ENCODE measurements at regions not wholly inside any gene's neighbourhood (a gene's known extent, or its start where the extent isn't known, plus 50 kb on each side); places are given as distances from the start of the nearest gene placed in this dataset.

GRCh38 chr6:138609801-138610430 is 110.6 kb upstream of the NHSL1 start (continued):
- no peak for TF ChIP-seq POLR2AphosphoS5 (IDR thresholded peaks at IDR 0.05; ENCODE audit: low read depth, low read length)
- TF ChIP-seq ZNF18 (CRISPR knock-in tag; IDR thresholded peaks at IDR 0.05; ENCODE audit: insufficient replicate concordance) = peak; percentile 75
- no peak for TF ChIP-seq RBFOX2 (IDR thresholded peaks at IDR 0.05; ENCODE audit: low read depth, low read length)
- TF ChIP-seq CBX1 (IDR thresholded peaks at IDR 0.05; ENCODE audit: low read depth) = no peak
- TF ChIP-seq ZNF704 (CRISPR knock-in tag; IDR thresholded peaks at IDR 0.05; ENCODE audit: borderline replicate concordance) = no peak
- no peak for TF ChIP-seq KLF15 (CRISPR knock-in tag; IDR thresholded peaks at IDR 0.05; ENCODE audit: borderline replicate concordance)
- no peak for TF ChIP-seq ZNF766 (CRISPR knock-in tag; IDR thresholded peaks at IDR 0.05; ENCODE audit: borderline replicate concordance)
- TF ChIP-seq GFI1 (CRISPR knock-in tag; IDR thresholded peaks at IDR 0.05; ENCODE audit: borderline replicate concordance) = no peak
- no peak for TF ChIP-seq DNMT3B (CRISPR knock-in tag; conservative IDR thresholded peaks at IDR 0.05)
- TF ChIP-seq ZNF296 (CRISPR knock-in tag; conservative IDR thresholded peaks at IDR 0.05) = no peak
- TF ChIP-seq ZNF607 (CRISPR knock-in tag; IDR thresholded peaks at IDR 0.05; ENCODE audit: borderline replicate concordance) = no peak
- no peak for TF ChIP-seq ZMYM2 (CRISPR knock-in tag; IDR thresholded peaks at IDR 0.05)
- TF ChIP-seq RXRA (CRISPR knock-in tag; IDR thresholded peaks at IDR 0.05) = no peak
- no peak for TF ChIP-seq ZFAT (CRISPR knock-in tag; conservative IDR thresholded peaks at IDR 0.05)
- no peak for TF ChIP-seq ZNF136 (CRISPR knock-in tag; IDR thresholded peaks at IDR 0.05; ENCODE audit: low read depth)
- TF ChIP-seq GMEB2 (CRISPR knock-in tag; IDR thresholded peaks at IDR 0.05; ENCODE audit: low read depth) = no peak
- TF ChIP-seq ZBTB7A (CRISPR knock-in tag; IDR thresholded peaks at IDR 0.05) = no peak
- peak; percentile 76; the same call in 1 of the 2 replicates for TF ChIP-seq TBX3 (IDR thresholded peaks at IDR 0.05; ENCODE audit: borderline replicate concordance)
- TF ChIP-seq TBX2 (CRISPR knock-in tag; IDR thresholded peaks at IDR 0.05; ENCODE audit: borderline replicate concordance) = peak; percentile 59; the same call in 1 of the 2 replicates
- TF ChIP-seq ETS1 (CRISPR knock-in tag; IDR thresholded peaks at IDR 0.05) = no peak
- TF ChIP-seq ZNF660 (CRISPR knock-in tag; IDR thresholded peaks at IDR 0.05; ENCODE audit: borderline replicate concordance, low read depth) = no peak
- TF ChIP-seq TRIM22 (IDR thresholded peaks at IDR 0.05) = no peak
- no peak for TF ChIP-seq ZFP1 (CRISPR knock-in tag; IDR thresholded peaks at IDR 0.05)
- no peak for TF ChIP-seq TSC22D2 (CRISPR knock-in tag; IDR thresholded peaks at IDR 0.05; ENCODE audit: borderline replicate concordance)
- TF ChIP-seq STAT5B (CRISPR knock-in tag; IDR thresholded peaks at IDR 0.05) = no peak
- no peak for TF ChIP-seq CC2D1A (CRISPR knock-in tag; IDR thresholded peaks at IDR 0.05)
